ENCODE measurements at regions not wholly inside any gene's neighbourhood (a gene's known extent, or its start where the extent isn't known, plus 50 kb on each side); places are given as distances from the start of the nearest gene placed in this dataset.

GRCh38 chr3:83868909-83869567, 1089.8 kb upstream of the CADM2 start:
- no peak for TF ChIP-seq CTCF (conservative IDR thresholded peaks at IDR 0.05; ENCODE audit: low read length)
- no peak for TF ChIP-seq EZH2phosphoT487 (IDR thresholded peaks at IDR 0.05; ENCODE audit: borderline replicate concordance, low read depth, low read length)

Measured in OCI-LY7 (cell line).